ENCODE measurements at regions not wholly inside any gene's neighbourhood (a gene's known extent, or its start where the extent isn't known, plus 50 kb on each side); places are given as distances from the start of the nearest gene placed in this dataset.

- Histone ChIP-seq H3K9me2 (ENCODE audit: insufficient read depth) (no peaks in the 10 kb centered on the region), H3F3A (replicated peaks; ENCODE audit: low read depth) (no peaks in the 10 kb centered on the region), H3K27ac (ENCODE audit: low read depth) (no peak overlapping the region), H3K36me3 (ENCODE audit: insufficient read depth) (no peaks in the 10 kb centered on the region), H3K4me1 (ENCODE audit: insufficient read depth) (no peaks in the 10 kb centered on the region), H3K4me3 (no peak overlapping the region), H3K4me2 (no peak overlapping the region), H3K27me3 (ENCODE audit: insufficient read depth) (no peaks in the 10 kb centered on the region), H2AFZ (no peak overlapping the region), H3K79me2 (replicated peaks; ENCODE audit: insufficient read depth) (no peaks in the 10 kb centered on the region), H4K20me1 (replicated peaks; ENCODE audit: insufficient read depth) (no peaks in the 10 kb centered on the region)
- H3K4me3 Mint-ChIP-seq: no peak overlapping the region
- no peaks in the 10 kb centered on the region; the same call in 2 of the 3 replicates for H3K9me3 Mint-ChIP-seq
- DNase-seq (ENCODE audit: low spot score) (no peak), ATAC-seq (no peak)
- no peak overlapping the region for H3K27ac Mint-ChIP-seq
- no peaks in the 10 kb centered on the region for H3K36me3 Mint-ChIP-seq (ENCODE audit: low read depth)
- TF ChIP-seq JUNB (IDR thresholded peaks at IDR 0.05; ENCODE audit: unreplicated experiment): no peak
- TF ChIP-seq NANOG (IDR thresholded peaks at IDR 0.05; ENCODE audit: borderline replicate concordance): no peak
- TF ChIP-seq, protein P1, sequence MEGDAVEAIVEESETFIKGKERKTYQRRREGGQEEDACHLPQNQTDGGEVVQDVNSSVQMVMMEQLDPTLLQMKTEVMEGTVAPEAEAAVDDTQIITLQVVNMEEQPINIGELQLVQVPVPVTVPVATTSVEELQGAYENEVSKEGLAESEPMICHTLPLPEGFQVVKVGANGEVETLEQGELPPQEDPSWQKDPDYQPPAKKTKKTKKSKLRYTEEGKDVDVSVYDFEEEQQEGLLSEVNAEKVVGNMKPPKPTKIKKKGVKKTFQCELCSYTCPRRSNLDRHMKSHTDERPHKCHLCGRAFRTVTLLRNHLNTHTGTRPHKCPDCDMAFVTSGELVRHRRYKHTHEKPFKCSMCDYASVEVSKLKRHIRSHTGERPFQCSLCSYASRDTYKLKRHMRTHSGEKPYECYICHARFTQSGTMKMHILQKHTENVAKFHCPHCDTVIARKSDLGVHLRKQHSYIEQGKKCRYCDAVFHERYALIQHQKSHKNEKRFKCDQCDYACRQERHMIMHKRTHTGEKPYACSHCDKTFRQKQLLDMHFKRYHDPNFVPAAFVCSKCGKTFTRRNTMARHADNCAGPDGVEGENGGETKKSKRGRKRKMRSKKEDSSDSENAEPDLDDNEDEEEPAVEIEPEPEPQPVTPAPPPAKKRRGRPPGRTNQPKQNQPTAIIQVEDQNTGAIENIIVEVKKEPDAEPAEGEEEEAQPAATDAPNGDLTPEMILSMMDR (conservative IDR thresholded peaks at IDR 0.05; ENCODE audit: low read depth in 2 of 2): no peak
- TF ChIP-seq STAT1 (IDR thresholded peaks at IDR 0.05; ENCODE audit: unreplicated experiment): no peak
- no peak for TF ChIP-seq ZNF114 (CRISPR knock-in tag; IDR thresholded peaks at IDR 0.05)
- no peak for TF ChIP-seq POLR2AphosphoS5 (IDR thresholded peaks at IDR 0.05; ENCODE audit: low read depth)
- no peak for TF ChIP-seq EZH2 (IDR thresholded peaks at IDR 0.05; ENCODE audit: low read depth, unreplicated experiment)
- TF ChIP-seq CREB1 (CRISPR knock-in tag; IDR thresholded peaks at IDR 0.05; ENCODE audit: low read depth): no peak
- TF ChIP-seq EZH2phosphoT487 (IDR thresholded peaks at IDR 0.05; ENCODE audit: unreplicated experiment): no peak
- TF ChIP-seq, protein P2, sequence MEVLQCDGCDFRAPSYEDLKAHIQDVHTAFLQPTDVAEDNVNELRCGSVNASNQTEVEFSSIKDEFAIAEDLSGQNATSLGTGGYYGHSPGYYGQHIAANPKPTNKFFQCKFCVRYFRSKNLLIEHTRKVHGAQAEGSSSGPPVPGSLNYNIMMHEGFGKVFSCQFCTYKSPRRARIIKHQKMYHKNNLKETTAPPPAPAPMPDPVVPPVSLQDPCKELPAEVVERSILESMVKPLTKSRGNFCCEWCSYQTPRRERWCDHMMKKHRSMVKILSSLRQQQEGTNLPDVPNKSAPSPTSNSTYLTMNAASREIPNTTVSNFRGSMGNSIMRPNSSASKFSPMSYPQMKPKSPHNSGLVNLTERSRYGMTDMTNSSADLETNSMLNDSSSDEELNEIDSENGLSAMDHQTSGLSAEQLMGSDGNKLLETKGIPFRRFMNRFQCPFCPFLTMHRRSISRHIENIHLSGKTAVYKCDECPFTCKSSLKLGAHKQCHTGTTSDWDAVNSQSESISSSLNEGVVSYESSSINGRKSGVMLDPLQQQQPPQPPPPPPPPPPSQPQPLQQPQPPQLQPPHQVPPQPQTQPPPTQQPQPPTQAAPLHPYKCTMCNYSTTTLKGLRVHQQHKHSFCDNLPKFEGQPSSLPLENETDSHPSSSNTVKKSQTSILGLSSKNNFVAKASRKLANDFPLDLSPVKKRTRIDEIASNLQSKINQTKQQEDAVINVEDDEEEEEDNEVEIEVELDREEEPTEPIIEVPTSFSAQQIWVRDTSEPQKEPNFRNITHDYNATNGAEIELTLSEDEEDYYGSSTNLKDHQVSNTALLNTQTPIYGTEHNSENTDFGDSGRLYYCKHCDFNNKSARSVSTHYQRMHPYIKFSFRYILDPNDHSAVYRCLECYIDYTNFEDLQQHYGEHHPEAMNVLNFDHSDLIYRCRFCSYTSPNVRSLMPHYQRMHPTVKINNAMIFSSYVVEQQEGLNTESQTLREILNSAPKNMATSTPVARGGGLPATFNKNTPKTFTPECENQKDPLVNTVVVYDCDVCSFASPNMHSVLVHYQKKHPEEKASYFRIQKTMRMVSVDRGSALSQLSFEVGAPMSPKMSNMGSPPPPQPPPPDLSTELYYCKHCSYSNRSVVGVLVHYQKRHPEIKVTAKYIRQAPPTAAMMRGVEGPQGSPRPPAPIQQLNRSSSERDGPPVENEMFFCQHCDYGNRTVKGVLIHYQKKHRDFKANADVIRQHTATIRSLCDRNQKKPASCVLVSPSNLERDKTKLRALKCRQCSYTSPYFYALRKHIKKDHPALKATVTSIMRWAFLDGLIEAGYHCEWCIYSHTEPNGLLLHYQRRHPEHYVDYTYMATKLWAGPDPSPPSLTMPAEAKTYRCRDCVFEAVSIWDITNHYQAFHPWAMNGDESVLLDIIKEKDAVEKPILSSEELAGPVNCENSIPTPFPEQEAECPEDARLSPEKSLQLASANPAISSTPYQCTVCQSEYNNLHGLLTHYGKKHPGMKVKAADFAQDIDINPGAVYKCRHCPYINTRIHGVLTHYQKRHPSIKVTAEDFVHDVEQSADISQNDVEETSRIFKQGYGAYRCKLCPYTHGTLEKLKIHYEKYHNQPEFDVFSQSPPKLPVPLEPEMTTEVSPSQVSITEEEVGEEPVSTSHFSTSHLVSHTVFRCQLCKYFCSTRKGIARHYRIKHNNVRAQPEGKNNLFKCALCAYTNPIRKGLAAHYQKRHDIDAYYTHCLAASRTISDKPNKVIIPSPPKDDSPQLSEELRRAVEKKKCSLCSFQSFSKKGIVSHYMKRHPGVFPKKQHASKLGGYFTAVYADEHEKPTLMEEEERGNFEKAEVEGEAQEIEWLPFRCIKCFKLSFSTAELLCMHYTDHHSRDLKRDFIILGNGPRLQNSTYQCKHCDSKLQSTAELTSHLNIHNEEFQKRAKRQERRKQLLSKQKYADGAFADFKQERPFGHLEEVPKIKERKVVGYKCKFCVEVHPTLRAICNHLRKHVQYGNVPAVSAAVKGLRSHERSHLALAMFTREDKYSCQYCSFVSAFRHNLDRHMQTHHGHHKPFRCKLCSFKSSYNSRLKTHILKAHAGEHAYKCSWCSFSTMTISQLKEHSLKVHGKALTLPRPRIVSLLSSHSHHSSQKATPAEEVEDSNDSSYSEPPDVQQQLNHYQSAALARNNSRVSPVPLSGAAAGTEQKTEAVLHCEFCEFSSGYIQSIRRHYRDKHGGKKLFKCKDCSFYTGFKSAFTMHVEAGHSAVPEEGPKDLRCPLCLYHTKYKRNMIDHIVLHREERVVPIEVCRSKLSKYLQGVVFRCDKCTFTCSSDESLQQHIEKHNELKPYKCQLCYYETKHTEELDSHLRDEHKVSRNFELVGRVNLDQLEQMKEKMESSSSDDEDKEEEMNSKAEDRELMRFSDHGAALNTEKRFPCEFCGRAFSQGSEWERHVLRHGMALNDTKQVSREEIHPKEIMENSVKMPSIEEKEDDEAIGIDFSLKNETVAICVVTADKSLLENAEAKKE (CRISPR knock-in tag; IDR thresholded peaks at IDR 0.05): no peak
- no peak for TF ChIP-seq ZNF331 (CRISPR knock-in tag; IDR thresholded peaks at IDR 0.05; ENCODE audit: low read depth)
- TF ChIP-seq, protein P3, sequence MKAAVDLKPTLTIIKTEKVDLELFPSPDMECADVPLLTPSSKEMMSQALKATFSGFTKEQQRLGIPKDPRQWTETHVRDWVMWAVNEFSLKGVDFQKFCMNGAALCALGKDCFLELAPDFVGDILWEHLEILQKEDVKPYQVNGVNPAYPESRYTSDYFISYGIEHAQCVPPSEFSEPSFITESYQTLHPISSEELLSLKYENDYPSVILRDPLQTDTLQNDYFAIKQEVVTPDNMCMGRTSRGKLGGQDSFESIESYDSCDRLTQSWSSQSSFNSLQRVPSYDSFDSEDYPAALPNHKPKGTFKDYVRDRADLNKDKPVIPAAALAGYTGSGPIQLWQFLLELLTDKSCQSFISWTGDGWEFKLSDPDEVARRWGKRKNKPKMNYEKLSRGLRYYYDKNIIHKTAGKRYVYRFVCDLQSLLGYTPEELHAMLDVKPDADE (IDR thresholded peaks at IDR 0.05): no peak
- TF ChIP-seq, protein P4, sequence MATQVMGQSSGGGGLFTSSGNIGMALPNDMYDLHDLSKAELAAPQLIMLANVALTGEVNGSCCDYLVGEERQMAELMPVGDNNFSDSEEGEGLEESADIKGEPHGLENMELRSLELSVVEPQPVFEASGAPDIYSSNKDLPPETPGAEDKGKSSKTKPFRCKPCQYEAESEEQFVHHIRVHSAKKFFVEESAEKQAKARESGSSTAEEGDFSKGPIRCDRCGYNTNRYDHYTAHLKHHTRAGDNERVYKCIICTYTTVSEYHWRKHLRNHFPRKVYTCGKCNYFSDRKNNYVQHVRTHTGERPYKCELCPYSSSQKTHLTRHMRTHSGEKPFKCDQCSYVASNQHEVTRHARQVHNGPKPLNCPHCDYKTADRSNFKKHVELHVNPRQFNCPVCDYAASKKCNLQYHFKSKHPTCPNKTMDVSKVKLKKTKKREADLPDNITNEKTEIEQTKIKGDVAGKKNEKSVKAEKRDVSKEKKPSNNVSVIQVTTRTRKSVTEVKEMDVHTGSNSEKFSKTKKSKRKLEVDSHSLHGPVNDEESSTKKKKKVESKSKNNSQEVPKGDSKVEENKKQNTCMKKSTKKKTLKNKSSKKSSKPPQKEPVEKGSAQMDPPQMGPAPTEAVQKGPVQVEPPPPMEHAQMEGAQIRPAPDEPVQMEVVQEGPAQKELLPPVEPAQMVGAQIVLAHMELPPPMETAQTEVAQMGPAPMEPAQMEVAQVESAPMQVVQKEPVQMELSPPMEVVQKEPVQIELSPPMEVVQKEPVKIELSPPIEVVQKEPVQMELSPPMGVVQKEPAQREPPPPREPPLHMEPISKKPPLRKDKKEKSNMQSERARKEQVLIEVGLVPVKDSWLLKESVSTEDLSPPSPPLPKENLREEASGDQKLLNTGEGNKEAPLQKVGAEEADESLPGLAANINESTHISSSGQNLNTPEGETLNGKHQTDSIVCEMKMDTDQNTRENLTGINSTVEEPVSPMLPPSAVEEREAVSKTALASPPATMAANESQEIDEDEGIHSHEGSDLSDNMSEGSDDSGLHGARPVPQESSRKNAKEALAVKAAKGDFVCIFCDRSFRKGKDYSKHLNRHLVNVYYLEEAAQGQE (IDR thresholded peaks at IDR 0.05; ENCODE audit: unreplicated experiment): no peak
- H3K4me1 Mint-ChIP-seq: no peaks in the 10 kb centered on the region
- peaks cover 3% of the 10 kb centered on the region for H3K27me3 Mint-ChIP-seq (ENCODE audit: insufficient read depth, low read depth, poor library complexity)
These were observed 278.9 kb upstream of the HDAC4 start for GRCh38 chr2:239679755-239680154.
